ENCODE measurements at regions not wholly inside any gene's neighbourhood (a gene's known extent, or its start where the extent isn't known, plus 50 kb on each side); places are given as distances from the start of the nearest gene placed in this dataset.
"Not testable (repeated sequence)": the region's sequence is repeated elsewhere in the genome, so short reads cannot be mapped to it uniquely, and the experiment has no call there.

- ATAC-seq = no peak
- TF ChIP-seq ZC3H10 (CRISPR knock-in tag; IDR thresholded peaks at IDR 0.05) (no peak), ESRRG (CRISPR knock-in tag; IDR thresholded peaks at IDR 0.05) (no peak), ISL1 (CRISPR knock-in tag; IDR thresholded peaks at IDR 0.05) (no peak), OSR1 (CRISPR knock-in tag; IDR thresholded peaks at IDR 0.05) (no peak), ZFP30 (CRISPR knock-in tag; IDR thresholded peaks at IDR 0.05) (no peak), POU6F1 (CRISPR knock-in tag; IDR thresholded peaks at IDR 0.05; ENCODE audit: borderline replicate concordance, low read depth) (no peak), TCF4 (CRISPR knock-in tag; IDR thresholded peaks at IDR 0.05; ENCODE audit: borderline replicate concordance) (no peak), ZNF70 (CRISPR knock-in tag; IDR thresholded peaks at IDR 0.05) (no peak), GLIS3 (CRISPR knock-in tag; IDR thresholded peaks at IDR 0.05) (no peak)
Observed at GRCh38 chrX:114049063-114049462, 534.8 kb upstream of the HTR2C start.

GRCh38 chrX:114047558-114047957 is 536.3 kb upstream of the HTR2C start:
- TF ChIP-seq SNAI2 (CRISPR knock-in tag; IDR thresholded peaks at IDR 0.05) (no peak), CSRNP3 (CRISPR knock-in tag; IDR thresholded peaks at IDR 0.05) (no peak), RARB (CRISPR knock-in tag; IDR thresholded peaks at IDR 0.05) (no peak), POU6F1 (CRISPR knock-in tag; IDR thresholded peaks at IDR 0.05; ENCODE audit: borderline replicate concordance, low read depth) (no peak), ISL1 (CRISPR knock-in tag; IDR thresholded peaks at IDR 0.05) (no peak), GLIS3 (CRISPR knock-in tag; IDR thresholded peaks at IDR 0.05) (no peak), ZNF8 (CRISPR knock-in tag; IDR thresholded peaks at IDR 0.05) (no peak), TOX (CRISPR knock-in tag; IDR thresholded peaks at IDR 0.05; ENCODE audit: borderline replicate concordance) (no peak), CREB5 (CRISPR knock-in tag; IDR thresholded peaks at IDR 0.05; ENCODE audit: low read depth) (no peak), BACH2 (CRISPR knock-in tag; IDR thresholded peaks at IDR 0.05; ENCODE audit: borderline replicate concordance) (no peak), ZFP30 (CRISPR knock-in tag; IDR thresholded peaks at IDR 0.05) (no peak), ZC3H10 (CRISPR knock-in tag; IDR thresholded peaks at IDR 0.05) (no peak), PPARA (CRISPR knock-in tag; IDR thresholded peaks at IDR 0.05; ENCODE audit: borderline replicate concordance) (no peak), ZNF565 (CRISPR knock-in tag; conservative IDR thresholded peaks at IDR 0.05; ENCODE audit: low read depth) (no peak)
- ATAC-seq = no peak

GRCh38 chrX:114046695-114047279 is 537.1 kb upstream of the HTR2C start:
- no peak for ATAC-seq
- TF ChIP-seq ZNF8 (CRISPR knock-in tag; IDR thresholded peaks at IDR 0.05) (no peak), GLIS3 (CRISPR knock-in tag; IDR thresholded peaks at IDR 0.05) (no peak), CSDC2 (CRISPR knock-in tag; IDR thresholded peaks at IDR 0.05) (no peak), ZC3H10 (CRISPR knock-in tag; IDR thresholded peaks at IDR 0.05) (no peak), ZFP30 (CRISPR knock-in tag; IDR thresholded peaks at IDR 0.05) (no peak), PATZ1 (CRISPR knock-in tag; IDR thresholded peaks at IDR 0.05; ENCODE audit: borderline replicate concordance) (no peak), ZNF565 (CRISPR knock-in tag; conservative IDR thresholded peaks at IDR 0.05; ENCODE audit: low read depth) (no peak), ESRRG (CRISPR knock-in tag; IDR thresholded peaks at IDR 0.05) (no peak), ZNF70 (CRISPR knock-in tag; IDR thresholded peaks at IDR 0.05) (no peak), TCF4 (CRISPR knock-in tag; IDR thresholded peaks at IDR 0.05; ENCODE audit: borderline replicate concordance) (no peak), CSRNP3 (CRISPR knock-in tag; IDR thresholded peaks at IDR 0.05) (no peak), ARNTL (CRISPR knock-in tag; IDR thresholded peaks at IDR 0.05; ENCODE audit: borderline replicate concordance, low read depth) (no peak), TSHZ2 (CRISPR knock-in tag; IDR thresholded peaks at IDR 0.05) (no peak), ISL1 (CRISPR knock-in tag; IDR thresholded peaks at IDR 0.05) (no peak), SNAI2 (CRISPR knock-in tag; IDR thresholded peaks at IDR 0.05) (no peak), RARB (CRISPR knock-in tag; IDR thresholded peaks at IDR 0.05) (no peak)

GRCh38 chrX:114041470-114041869 is 542.4 kb upstream of the HTR2C start:
- ATAC-seq = not testable (repeated sequence)

Data from SK-N-SH treated with all-trans-retinoic acid at 6 μM for 48 hours (cell line).